ENCODE measurements at regions not wholly inside any gene's neighbourhood (a gene's known extent, or its start where the extent isn't known, plus 50 kb on each side); places are given as distances from the start of the nearest gene placed in this dataset.

- ATAC-seq: no peak
- no peak for DNase-seq
- Mint-ChIP-seq H3K27me3 (peaks cover 5% of the 10 kb centered on the region), H3K4me3 (no peak overlapping the region), H3K36me3 (no peaks in the 10 kb centered on the region), H3K9me3 (ENCODE audit: low read depth) (no peaks in the 10 kb centered on the region), H3K4me1 (no peaks in the 10 kb centered on the region), H3K27ac (no peak overlapping the region)
- CTCF ChIA-PET: no interaction called here
These were observed 230.7 kb upstream of the GK2 start for GRCh38 chr4:79638735-79639134.

DNA sequence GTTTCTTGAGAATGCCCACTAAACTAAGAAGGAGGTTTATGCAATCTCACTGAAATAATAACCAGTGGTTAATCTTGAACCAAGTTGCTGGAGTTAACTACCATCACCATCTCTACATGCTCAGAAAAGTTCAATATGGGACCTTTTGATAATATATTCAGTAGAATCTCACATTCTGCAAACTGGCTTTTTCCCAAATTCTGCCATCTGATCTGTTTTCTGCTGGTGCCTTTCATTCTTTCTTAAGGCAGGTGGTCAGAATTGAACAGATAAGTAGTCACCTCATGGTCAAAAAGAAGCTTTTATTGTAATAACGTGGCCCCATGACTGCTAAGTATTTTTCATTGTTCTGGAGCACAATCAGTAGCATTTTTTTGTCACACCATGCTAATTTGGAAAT is 229.0 kb upstream of the GK2 start:
- ATAC-seq: no peak
- H3K27ac Mint-ChIP-seq: no peak overlapping the region
- DNase-seq: no peak

GRCh38 chr4:79634111-79634510 is 226.1 kb upstream of the GK2 start:
- CTCF ChIA-PET: no interaction called here
- no peak for ATAC-seq
- Mint-ChIP-seq H3K27ac (no peak overlapping the region), H3K27me3 (peaks cover 9% of the 10 kb centered on the region), H3K9me3 (ENCODE audit: low read depth) (no peaks in the 10 kb centered on the region), H3K36me3 (no peaks in the 10 kb centered on the region), H3K4me3 (no peak overlapping the region), H3K4me1 (no peaks in the 10 kb centered on the region)
- no peak for DNase-seq

More for the DNA sequence above, 229.0 kb upstream of the GK2 start:
- Mint-ChIP-seq H3K4me3 (no peak overlapping the region), H3K4me1 (no peaks in the 10 kb centered on the region), H3K36me3 (no peaks in the 10 kb centered on the region), H3K27me3 (peaks cover 9% of the 10 kb centered on the region), H3K9me3 (ENCODE audit: low read depth) (no peaks in the 10 kb centered on the region)
- CTCF ChIA-PET: no interaction called here

DNA sequence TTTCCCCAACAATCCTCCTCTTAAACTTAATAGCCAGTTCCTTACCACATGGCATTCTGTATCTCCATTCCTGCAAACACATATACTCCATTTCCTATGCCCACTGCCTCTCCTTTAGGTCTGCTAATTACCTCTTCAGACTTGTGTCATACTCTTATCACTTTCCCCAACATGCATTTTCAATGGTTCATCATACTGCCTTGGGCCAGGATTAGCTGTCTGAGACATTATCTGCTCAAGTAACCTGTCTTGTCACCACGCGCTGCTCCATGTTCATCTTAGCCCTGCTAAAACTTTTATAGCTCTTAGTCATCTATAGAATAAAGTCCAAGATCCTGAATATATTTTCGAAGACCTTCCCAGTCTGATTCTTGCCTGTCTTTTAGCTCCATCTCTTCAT is 224.1 kb upstream of the GK2 start:
- Mint-ChIP-seq H3K4me3 (no peak overlapping the region), H3K4me1 (no peaks in the 10 kb centered on the region), H3K9me3 (ENCODE audit: low read depth) (no peaks in the 10 kb centered on the region), H3K27ac (no peak overlapping the region), H3K27me3 (peaks cover 9% of the 10 kb centered on the region), H3K36me3 (no peaks in the 10 kb centered on the region)
- ATAC-seq (no peak), DNase-seq (no peak)
- CTCF ChIA-PET: no interaction called here

DNA sequence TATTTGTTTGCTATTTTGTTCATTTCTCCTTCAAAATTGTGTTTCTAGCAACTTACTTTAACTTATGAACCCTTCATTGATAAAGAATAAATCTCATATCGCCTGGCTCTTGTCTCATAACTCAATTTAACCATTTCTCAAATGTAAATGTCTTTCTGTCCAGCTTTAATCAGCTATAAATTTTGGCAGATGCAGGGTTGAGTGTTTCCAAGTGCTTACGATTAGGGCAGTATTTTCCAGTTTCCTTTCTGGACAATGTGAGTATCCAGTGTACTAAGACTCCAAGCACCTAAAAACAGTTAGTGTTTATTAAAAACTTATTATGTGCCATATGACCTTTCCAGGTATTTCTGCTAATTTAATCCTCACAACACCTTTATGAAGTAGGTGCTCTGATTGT is 218.6 kb upstream of the GK2 start:
- Mint-ChIP-seq H3K4me1 (no peaks in the 10 kb centered on the region), H3K4me3 (no peak overlapping the region), H3K9me3 (ENCODE audit: low read depth) (no peaks in the 10 kb centered on the region), H3K27me3 (no peaks in the 10 kb centered on the region), H3K36me3 (no peaks in the 10 kb centered on the region), H3K27ac (no peak overlapping the region)
- CTCF ChIA-PET: no interaction called here
- DNase-seq (no peak), ATAC-seq (no peak)

DNA sequence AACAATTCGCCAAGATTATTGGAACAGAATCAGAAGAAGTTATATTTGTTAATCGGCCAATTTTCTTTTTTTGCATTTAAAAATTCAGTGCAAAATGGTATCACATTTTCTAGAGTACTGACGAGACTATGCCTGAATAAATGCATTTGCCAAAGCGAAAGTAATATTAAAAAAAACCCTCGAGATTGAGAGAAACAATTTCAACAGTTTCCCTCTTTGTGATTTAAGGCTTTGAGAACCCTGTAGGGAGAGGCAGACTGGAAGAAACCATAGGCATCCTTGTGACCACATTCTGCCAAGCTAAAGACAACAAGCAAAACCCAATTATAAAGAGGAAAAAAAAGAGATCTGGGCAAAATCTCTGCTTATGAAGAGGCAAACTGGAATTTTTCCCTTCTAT is 218.1 kb upstream of the GK2 start:
- CTCF ChIA-PET: no interaction called here
- DNase-seq (no peak), ATAC-seq (no peak)
- H3K27me3 Mint-ChIP-seq: no peaks in the 10 kb centered on the region
- no peaks in the 10 kb centered on the region for H3K4me1 Mint-ChIP-seq
- no peak overlapping the region for H3K27ac Mint-ChIP-seq
- H3K36me3 Mint-ChIP-seq: no peaks in the 10 kb centered on the region
- H3K4me3 Mint-ChIP-seq: no peak overlapping the region
- H3K9me3 Mint-ChIP-seq (ENCODE audit: low read depth): no peaks in the 10 kb centered on the region

DNA sequence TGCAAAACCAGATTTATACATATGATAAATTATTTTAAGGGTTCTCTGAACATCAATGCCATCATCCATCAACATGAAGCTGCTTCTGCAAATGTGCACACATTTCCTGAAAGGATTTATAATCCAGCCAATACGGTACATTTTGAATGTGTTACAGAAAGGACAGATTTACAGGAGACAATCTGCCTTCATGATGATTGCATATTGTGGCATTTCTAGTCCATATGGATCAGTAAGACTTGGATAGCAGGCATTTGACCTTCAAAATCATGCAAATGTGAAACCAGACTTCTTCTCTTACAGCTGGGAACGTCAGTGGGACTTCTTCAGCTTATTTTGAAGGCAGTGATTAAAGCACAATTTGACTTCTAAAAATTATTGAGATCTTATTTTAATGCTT is 217.3 kb upstream of the GK2 start:
- peaks cover 4% of the 10 kb centered on the region for H3K27me3 Mint-ChIP-seq
- CTCF ChIA-PET: no interaction called here
- no peaks in the 10 kb centered on the region for H3K4me1 Mint-ChIP-seq
- no peak overlapping the region for H3K27ac Mint-ChIP-seq
- H3K9me3 Mint-ChIP-seq (ENCODE audit: low read depth): no peaks in the 10 kb centered on the region
- ATAC-seq (no peak), DNase-seq (no peak)
- H3K36me3 Mint-ChIP-seq: no peaks in the 10 kb centered on the region
- H3K4me3 Mint-ChIP-seq: no peak overlapping the region

DNA sequence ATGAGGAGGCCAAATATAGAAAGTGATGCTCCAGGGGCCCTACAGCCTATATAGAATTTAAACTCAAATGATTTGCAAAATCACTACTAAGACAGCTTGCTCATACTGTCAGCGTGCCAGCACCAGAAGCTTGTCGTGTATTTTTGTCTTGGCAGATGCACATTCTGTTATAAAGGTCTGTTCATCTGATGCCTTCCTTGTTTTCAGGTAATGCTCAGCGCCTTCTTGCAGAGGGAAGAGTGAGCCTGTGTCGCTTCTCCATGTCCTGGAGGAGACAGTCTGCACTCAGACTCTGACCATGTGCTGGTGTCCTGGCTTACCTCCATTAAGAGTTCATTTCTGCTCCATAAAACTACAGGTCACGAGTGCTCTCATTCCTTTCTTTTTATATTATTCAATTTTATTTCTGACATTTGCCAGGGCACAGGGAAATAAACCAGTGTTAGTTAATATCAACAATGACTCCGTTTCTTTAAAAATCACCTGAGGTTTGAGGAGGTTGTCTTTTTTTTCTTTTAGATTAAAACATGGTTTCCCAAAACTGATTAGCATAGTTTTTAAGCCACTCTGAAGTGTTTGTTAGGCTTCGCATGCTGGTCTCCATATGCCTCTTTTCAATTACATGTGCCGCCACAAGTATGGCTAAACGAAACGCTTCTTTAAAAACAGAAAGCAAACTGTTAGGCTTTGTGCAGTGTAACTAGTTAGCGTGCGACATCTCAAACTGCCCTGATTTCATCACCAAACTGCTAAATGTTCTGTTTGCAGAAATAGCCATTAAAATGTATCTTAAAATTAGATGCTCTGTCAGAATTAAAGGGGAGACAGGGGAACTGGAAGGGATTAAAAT is 215.2 kb upstream of the GK2 start:
- Mint-ChIP-seq H3K36me3 (no peaks in the 10 kb centered on the region), H3K9me3 (ENCODE audit: low read depth) (no peaks in the 10 kb centered on the region), H3K4me3 (no peak overlapping the region), H3K27me3 (peaks cover 7% of the 10 kb centered on the region), H3K4me1 (no peaks in the 10 kb centered on the region), H3K27ac (no peak overlapping the region)
- DNase-seq (no peak), ATAC-seq (no peak)
- CTCF ChIA-PET: interaction anchor here (1.3 kb wide), 1 partner anchor 10 kb away, joined by 5 read pairs; no protein-coding TSS in a partner anchor

DNA sequence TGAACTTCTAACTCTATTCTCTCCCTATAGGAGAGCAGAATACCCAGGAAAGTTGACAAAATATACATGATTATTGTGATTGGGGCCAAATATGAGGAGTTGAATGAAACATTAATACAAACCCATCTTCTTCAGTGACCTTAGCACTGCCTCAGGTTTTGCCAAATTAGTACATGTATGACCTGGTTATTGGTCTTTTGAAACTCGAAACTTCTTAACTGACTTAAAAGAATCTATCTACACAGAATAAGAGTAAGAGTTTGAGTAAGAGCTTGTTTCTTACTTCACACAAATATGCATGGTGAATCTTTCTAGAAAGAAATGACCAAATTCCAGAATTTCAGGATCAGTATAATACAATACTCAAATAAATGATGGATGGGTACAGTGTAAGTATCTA is 213.0 kb upstream of the GK2 start:
- Mint-ChIP-seq H3K4me3 (no peak overlapping the region), H3K27ac (no peak overlapping the region), H3K9me3 (ENCODE audit: low read depth) (no peaks in the 10 kb centered on the region), H3K4me1 (no peaks in the 10 kb centered on the region), H3K36me3 (no peaks in the 10 kb centered on the region), H3K27me3 (peaks cover 7% of the 10 kb centered on the region)
- ATAC-seq: no peak
- CTCF ChIA-PET: no interaction called here
- no peak for DNase-seq

GRCh38 chr4:79620617-79621016 is 212.6 kb upstream of the GK2 start:
- no peaks in the 10 kb centered on the region for H3K4me1 Mint-ChIP-seq
- ATAC-seq (no peak), DNase-seq (no peak)
- H3K4me3 Mint-ChIP-seq: no peak overlapping the region
- H3K27ac Mint-ChIP-seq: no peak overlapping the region
- CTCF ChIA-PET: no interaction called here
- H3K9me3 Mint-ChIP-seq (ENCODE audit: low read depth): no peaks in the 10 kb centered on the region
- H3K27me3 Mint-ChIP-seq: peaks cover 7% of the 10 kb centered on the region
- no peaks in the 10 kb centered on the region for H3K36me3 Mint-ChIP-seq

GRCh38 chr4:79613269-79613935 is 205.4 kb upstream of the GK2 start:
- DNase-seq (no peak), ATAC-seq (no peak)
- Mint-ChIP-seq H3K4me3 (no peak overlapping the region), H3K27ac (no peak overlapping the region), H3K9me3 (ENCODE audit: low read depth) (no peaks in the 10 kb centered on the region), H3K4me1 (no peaks in the 10 kb centered on the region), H3K36me3 (no peaks in the 10 kb centered on the region), H3K27me3 (peaks cover 13% of the 10 kb centered on the region)
- CTCF ChIA-PET: interaction anchor here (1.6 kb wide), 1 partner anchor 9 kb away, joined by 5 read pairs; no protein-coding TSS in a partner anchor

DNA sequence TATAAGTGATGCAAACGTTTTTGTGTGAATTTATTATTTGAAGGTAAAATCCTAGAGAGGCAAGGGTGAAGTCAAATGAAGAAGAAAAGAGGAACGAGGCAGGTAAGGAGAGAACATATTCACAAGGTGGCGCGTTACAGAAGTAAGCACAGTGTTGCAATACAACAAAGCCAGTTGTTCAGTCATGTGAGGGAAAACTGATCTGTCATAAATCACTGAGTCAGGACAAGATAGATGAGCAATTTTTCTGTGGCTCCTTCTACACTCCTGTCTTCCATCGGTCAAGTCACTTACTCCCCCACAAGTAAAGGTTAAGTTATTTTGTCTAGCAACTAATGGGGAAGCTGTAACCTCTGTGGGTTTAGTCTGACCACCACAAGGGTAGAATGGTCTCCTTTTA is 203.0 kb upstream of the GK2 start:
- DNase-seq (no peak), ATAC-seq (no peak)
- CTCF ChIA-PET: no interaction called here
- Mint-ChIP-seq H3K4me1 (no peaks in the 10 kb centered on the region), H3K4me3 (no peak overlapping the region), H3K36me3 (no peaks in the 10 kb centered on the region), H3K9me3 (ENCODE audit: low read depth) (no peaks in the 10 kb centered on the region), H3K27ac (no peak overlapping the region), H3K27me3 (peaks cover 13% of the 10 kb centered on the region)

DNA sequence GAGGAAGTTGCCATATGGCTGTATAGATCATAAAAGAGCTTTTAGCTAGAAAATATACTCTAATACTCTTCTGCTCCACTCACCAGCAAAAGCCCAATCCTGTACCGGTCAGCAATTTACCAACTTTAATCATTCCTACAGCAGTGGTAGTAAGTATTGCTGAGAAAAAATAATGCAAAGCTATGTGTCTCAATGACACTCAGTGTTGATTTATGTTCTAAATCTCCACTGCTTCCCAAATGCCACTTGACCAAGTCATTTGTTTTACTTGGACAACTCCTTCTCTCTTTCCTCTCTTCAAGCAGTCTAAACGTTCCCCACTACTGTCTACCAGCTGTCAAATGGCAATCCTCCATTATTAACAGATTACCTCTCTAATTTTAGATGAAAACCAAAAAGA is 201.8 kb upstream of the GK2 start:
- Mint-ChIP-seq H3K36me3 (no peaks in the 10 kb centered on the region), H3K9me3 (ENCODE audit: low read depth) (no peaks in the 10 kb centered on the region), H3K4me3 (no peak overlapping the region), H3K27ac (no peak overlapping the region), H3K27me3 (peaks cover 13% of the 10 kb centered on the region), H3K4me1 (no peaks in the 10 kb centered on the region)
- ATAC-seq (no peak), DNase-seq (no peak)
- CTCF ChIA-PET: no interaction called here

GRCh38 chr4:79607979-79608378 is 200.0 kb upstream of the GK2 start:
- CTCF ChIA-PET: interaction anchor here (1.2 kb wide), 1 partner anchor 16 kb away, joined by 3 read pairs; no protein-coding TSS in a partner anchor
- Mint-ChIP-seq H3K36me3 (no peaks in the 10 kb centered on the region), H3K4me1 (peaks cover 9% of the 10 kb centered on the region), H3K27ac (no peak overlapping the region), H3K27me3 (peaks cover 9% of the 10 kb centered on the region), H3K4me3 (no peak overlapping the region), H3K9me3 (ENCODE audit: low read depth) (no peaks in the 10 kb centered on the region)
- no peak for DNase-seq
- ATAC-seq: no peak

All from activated CD8-positive, alpha-beta memory T cell treated with anti-CD3 and anti-CD28 coated beads, Interleukin-2, amount 10 ng/mL, durations not matched to agents 7 days and 5 days (primary cell).